ENCODE measurements at regions not wholly inside any gene's neighbourhood (a gene's known extent, or its start where the extent isn't known, plus 50 kb on each side); places are given as distances from the start of the nearest gene placed in this dataset.

GRCh38 chr4:123288309-123289025, 108.1 kb upstream of the SPRY1 start:
- DNase-seq: no peak

GRCh38 chr4:123291329-123291728, 105.3 kb upstream of the SPRY1 start:
- DNase-seq: no peak

GRCh38 chr4:123297836-123298235, 98.8 kb upstream of the SPRY1 start:
- DNase-seq: no peak

- DNase-seq: no peak
Observed at GRCh38 chr4:123298261-123298660, 98.3 kb upstream of the SPRY1 start.

- no peak for DNase-seq
Observed at GRCh38 chr4:123298801-123299200, 97.8 kb upstream of the SPRY1 start.

- no peak for DNase-seq
Observed at GRCh38 chr4:123299212-123299691, 97.3 kb upstream of the SPRY1 start.

- no peak for DNase-seq
Observed at GRCh38 chr4:123300222-123301039, 96.2 kb upstream of the SPRY1 start.

GRCh38 chr4:123301923-123302322, 94.7 kb upstream of the SPRY1 start:
- DNase-seq: no peak

GRCh38 chr4:123304151-123304964, 92.2 kb upstream of the SPRY1 start:
- peak; percentile 85 for DNase-seq

- DNase-seq: no peak
Observed at GRCh38 chr4:123305736-123306135, 90.9 kb upstream of the SPRY1 start.

- no peak for DNase-seq
Observed at GRCh38 chr4:123306769-123307168, 89.8 kb upstream of the SPRY1 start.

- no peak for DNase-seq
Observed at GRCh38 chr4:123308667-123309066, 87.9 kb upstream of the SPRY1 start.

- DNase-seq: no peak
Observed at GRCh38 chr4:123312116-123312515, 84.5 kb upstream of the SPRY1 start.

GRCh38 chr4:123312951-123313592, 83.5 kb upstream of the SPRY1 start:
- DNase-seq: no peak

GRCh38 chr4:123315617-123316016, 81.0 kb upstream of the SPRY1 start:
- DNase-seq: no peak

GRCh38 chr4:123317211-123317610, 79.4 kb upstream of the SPRY1 start:
- DNase-seq: no peak

GRCh38 chr4:123319639-123320038, 77.0 kb upstream of the SPRY1 start:
- DNase-seq: no peak

GRCh38 chr4:123323998-123324397, 72.6 kb upstream of the SPRY1 start:
- no peak for DNase-seq

GRCh38 chr4:123325241-123325681, 71.3 kb upstream of the SPRY1 start:
- DNase-seq: no peak

- DNase-seq: no peak
Observed at GRCh38 chr4:123327346-123327745, 69.2 kb upstream of the SPRY1 start.

- DNase-seq: no peak
Observed at GRCh38 chr4:123327846-123328429, 68.7 kb upstream of the SPRY1 start.

GRCh38 chr4:123338715-123339114, 57.9 kb upstream of the SPRY1 start:
- no peak for DNase-seq
